Fibroblast of lung (primary cell): ENCODE measurements at regions not wholly inside any gene's neighbourhood (a gene's known extent, or its start where the extent isn't known, plus 50 kb on each side); places are given as distances from the start of the nearest gene placed in this dataset.

Experiments used
- DNase-seq, 2 donors: peaks; one replicate each; pipeline versions ENCODE4 v3.0.0 to v3.0.0-alpha.2; 2010; ENCODE audit warnings: low read depth in 2 of 2
- H2AFZ ChIP-seq: 2 replicates; pipeline ENCODE4 v1.5.1; 2012; ENCODE audit warnings: low read length, control low read depth, inconsistent platforms
- H3K27ac ChIP-seq: 2 replicates; pipeline ENCODE4 v1.5.1; 2011; ENCODE audit warnings: low read length, control low read depth; ENCODE audit not compliant: insufficient read depth
- H3K27me3 ChIP-seq: 2 replicates; pipeline ENCODE4 v1.5.1; 2011; ENCODE audit warnings: mild to moderate bottlenecking, low read length; ENCODE audit not compliant: control insufficient read depth, insufficient read depth
- H3K36me3 ChIP-seq: 2 replicates; pipeline ENCODE4 v1.5.1; 2011; ENCODE audit warnings: low read length; ENCODE audit not compliant: control insufficient read depth, insufficient read depth
- H3K4me1 ChIP-seq: 2 replicates; pipeline ENCODE4 v1.5.1; 2011; ENCODE audit warnings: low read length; ENCODE audit not compliant: control insufficient read depth, insufficient read depth; ENCODE audit errors: extremely low read depth
- H3K4me2 ChIP-seq: 2 replicates; pipeline ENCODE4 v1.5.1; 2011; ENCODE audit warnings: low read length, control low read depth; ENCODE audit not compliant: insufficient read depth; ENCODE audit errors: extremely low read depth
- H3K4me3 ChIP-seq, 4 experiments: fragments of 200-600 bp in 1 of 4; sonication (generic) in 1 of 4; replicated peaks in 1 of 4; 2 replicates each; pipeline ENCODE4 v1.5.1; 2011 to 2016; ENCODE audit warnings: low read length in 4 of 4, low read depth in 3 of 4, mild to moderate bottlenecking in 3 of 4, control low read depth in 2 of 4, inconsistent platforms in 1 of 4, mixed read lengths in 1 of 4; ENCODE audit not compliant: insufficient read depth in 1 of 4; ENCODE audit errors: control extremely low read depth in 1 of 4
- H3K79me2 ChIP-seq: 2 replicates; pipeline ENCODE4 v1.5.1; 2012; ENCODE audit warnings: mild to moderate bottlenecking, low read length, inconsistent platforms; ENCODE audit not compliant: control insufficient read depth, insufficient read depth
- H3K9ac ChIP-seq: 2 replicates; pipeline ENCODE4 v1.5.1; 2011; ENCODE audit warnings: mild to moderate bottlenecking, low read length, control low read depth; ENCODE audit not compliant: insufficient read depth
- H3K9me3 ChIP-seq: 2 replicates; pipeline ENCODE4 v1.5.1; 2012; ENCODE audit warnings: low read depth, low read length; ENCODE audit not compliant: control insufficient read depth, insufficient read depth
- H4K20me1 ChIP-seq: 2 replicates; pipeline ENCODE4 v1.5.1; 2011; ENCODE audit warnings: low read length; ENCODE audit not compliant: control insufficient read depth, insufficient read depth; ENCODE audit errors: extremely low read depth
- EZH2 ChIP-seq: IDR thresholded peaks from 2 replicates; pipeline ENCODE4 v1.5.1; 2012; ENCODE audit warnings: low read length, control low read depth, mild to moderate bottlenecking; ENCODE audit errors: missing control alignments
- TF ChIP-seq, protein P1 (sequence below), 2 donors: IDR thresholded peaks in 1 of 2; conservative IDR thresholded peaks in 1 of 2; 1 replicate in 1 of 2; 2 replicates in 1 of 2; pipeline ENCODE4 v1.5.1; 2011 to 2012; ENCODE audit warnings: low read length in 2 of 2, control low read depth in 1 of 2, inconsistent platforms in 1 of 2, low read depth in 1 of 2, mild to moderate bottlenecking in 1 of 2

DNA sequence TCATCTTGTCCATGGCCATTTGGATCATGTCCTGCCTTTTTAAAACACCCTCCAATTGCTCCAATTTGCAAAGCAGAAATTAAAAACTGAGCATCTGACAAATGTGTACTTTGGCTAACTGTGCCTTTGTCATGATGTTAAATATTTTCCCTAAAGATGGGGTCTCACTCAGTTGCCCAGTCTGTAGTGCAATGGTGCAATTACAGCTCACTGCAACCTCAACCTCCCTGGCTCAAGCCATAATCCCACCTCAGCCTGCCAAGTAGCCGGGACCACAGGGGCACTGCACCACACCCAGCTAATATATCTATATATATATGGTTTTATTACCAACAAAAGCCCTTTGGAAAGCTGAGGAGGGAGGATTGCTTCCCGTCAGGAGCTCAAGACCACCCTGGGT is 782.7 kb downstream of the UQCRFS1 start:
- no peak overlapping the region for H3K4me3 ChIP-seq
- H3K4me2 ChIP-seq, result no peak overlapping the region
- H4K20me1 ChIP-seq, result no peaks in the 10 kb centered on the region
- no peaks in the 10 kb centered on the region for H3K27me3 ChIP-seq
- H3K4me1 ChIP-seq, result no peaks in the 10 kb centered on the region
- no peak for TF ChIP-seq EZH2
- TF ChIP-seq, protein P1, sequence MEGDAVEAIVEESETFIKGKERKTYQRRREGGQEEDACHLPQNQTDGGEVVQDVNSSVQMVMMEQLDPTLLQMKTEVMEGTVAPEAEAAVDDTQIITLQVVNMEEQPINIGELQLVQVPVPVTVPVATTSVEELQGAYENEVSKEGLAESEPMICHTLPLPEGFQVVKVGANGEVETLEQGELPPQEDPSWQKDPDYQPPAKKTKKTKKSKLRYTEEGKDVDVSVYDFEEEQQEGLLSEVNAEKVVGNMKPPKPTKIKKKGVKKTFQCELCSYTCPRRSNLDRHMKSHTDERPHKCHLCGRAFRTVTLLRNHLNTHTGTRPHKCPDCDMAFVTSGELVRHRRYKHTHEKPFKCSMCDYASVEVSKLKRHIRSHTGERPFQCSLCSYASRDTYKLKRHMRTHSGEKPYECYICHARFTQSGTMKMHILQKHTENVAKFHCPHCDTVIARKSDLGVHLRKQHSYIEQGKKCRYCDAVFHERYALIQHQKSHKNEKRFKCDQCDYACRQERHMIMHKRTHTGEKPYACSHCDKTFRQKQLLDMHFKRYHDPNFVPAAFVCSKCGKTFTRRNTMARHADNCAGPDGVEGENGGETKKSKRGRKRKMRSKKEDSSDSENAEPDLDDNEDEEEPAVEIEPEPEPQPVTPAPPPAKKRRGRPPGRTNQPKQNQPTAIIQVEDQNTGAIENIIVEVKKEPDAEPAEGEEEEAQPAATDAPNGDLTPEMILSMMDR (conservative IDR thresholded peaks at IDR 0.05 in 1 of 2, IDR thresholded peaks at IDR 0.05 in 1 of 2; ENCODE audit: low read depth in 1 of 2, low read length in 2 of 2), result no peak
- H3K9ac ChIP-seq, result no peak overlapping the region
- H3K79me2 ChIP-seq, result no peaks in the 10 kb centered on the region
- H3K9me3 ChIP-seq, result no peaks in the 10 kb centered on the region
- no peak overlapping the region for H2AFZ ChIP-seq
- no peak for DNase-seq
- no peaks in the 10 kb centered on the region for H3K36me3 ChIP-seq
- H3K27ac ChIP-seq, result no peak overlapping the region

DNA sequence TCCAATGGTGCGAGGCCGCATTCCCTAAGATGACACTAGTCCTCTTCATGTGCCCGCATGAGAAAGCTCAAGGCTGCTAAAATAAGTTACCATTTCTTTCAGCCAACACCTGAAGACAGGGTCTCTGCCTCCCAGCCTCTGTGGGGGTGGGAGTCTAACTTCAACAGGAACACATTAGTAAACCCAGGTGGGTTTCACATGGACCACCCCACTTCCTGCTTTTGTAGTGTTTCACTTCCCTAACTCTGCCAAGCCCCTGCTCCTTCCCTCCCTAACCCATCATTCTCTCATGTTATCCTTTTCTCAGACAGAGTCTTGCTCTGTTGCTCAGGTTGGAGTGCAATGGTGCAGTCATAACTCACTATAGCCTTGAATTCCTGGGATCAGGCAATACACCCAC is 783.6 kb downstream of the UQCRFS1 start:
- H3K9ac ChIP-seq, result no peak overlapping the region
- no peaks in the 10 kb centered on the region for H3K79me2 ChIP-seq
- no peaks in the 10 kb centered on the region for H3K36me3 ChIP-seq
- H2AFZ ChIP-seq, result no peak overlapping the region
- no peak for DNase-seq
- TF ChIP-seq EZH2, result no peak
- TF ChIP-seq, protein P1 (conservative IDR thresholded peaks at IDR 0.05 in 1 of 2, IDR thresholded peaks at IDR 0.05 in 1 of 2; ENCODE audit: low read depth in 1 of 2, low read length in 2 of 2), result no peak
- H4K20me1 ChIP-seq, result no peaks in the 10 kb centered on the region
- no peaks in the 10 kb centered on the region for H3K27me3 ChIP-seq
- H3K4me1 ChIP-seq, result no peaks in the 10 kb centered on the region
- H3K4me3 ChIP-seq, result no peak overlapping the region
- H3K9me3 ChIP-seq, result no peaks in the 10 kb centered on the region
- H3K27ac ChIP-seq, result no peak overlapping the region
- H3K4me2 ChIP-seq, result no peak overlapping the region

DNA sequence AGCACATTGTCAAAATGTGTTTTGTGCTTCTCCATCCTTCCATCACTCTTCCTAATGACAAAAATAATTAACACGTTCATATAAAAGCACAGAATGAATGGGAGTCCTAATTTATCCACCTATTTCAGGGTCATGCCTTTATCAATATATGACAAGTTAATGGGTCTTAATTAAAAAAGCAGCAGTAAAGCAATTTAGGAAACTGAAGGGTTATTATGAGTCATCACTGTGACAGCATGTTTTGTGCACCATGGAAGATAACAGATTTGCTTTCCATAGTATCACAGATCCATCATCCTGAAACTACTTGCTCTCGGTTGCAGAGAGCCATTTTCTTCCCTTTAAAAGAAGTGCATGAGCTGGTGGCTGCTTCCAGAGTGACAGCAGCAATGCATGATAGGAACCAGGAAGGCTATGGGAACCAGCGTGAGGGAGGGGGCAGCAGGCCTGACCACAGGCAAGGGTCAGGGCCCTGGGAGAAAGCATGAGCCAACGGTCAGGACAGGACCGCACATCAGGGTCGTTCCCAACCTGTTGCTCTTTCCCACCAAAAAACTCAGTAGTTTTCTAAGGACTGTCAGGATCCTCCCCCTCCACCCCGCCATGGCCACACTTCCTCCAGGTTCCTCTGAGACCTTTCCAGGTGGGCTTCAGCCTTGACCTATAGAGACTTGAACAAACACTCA is 784.1 kb downstream of the UQCRFS1 start:
- Histone ChIP-seq H3K9ac (no peak overlapping the region), H3K4me3 (no peak overlapping the region), H3K9me3 (no peaks in the 10 kb centered on the region), H3K27ac (no peak overlapping the region), H2AFZ (no peak overlapping the region), H4K20me1 (no peaks in the 10 kb centered on the region), H3K27me3 (no peaks in the 10 kb centered on the region), H3K36me3 (no peaks in the 10 kb centered on the region), H3K4me1 (no peaks in the 10 kb centered on the region), H3K79me2 (no peaks in the 10 kb centered on the region), H3K4me2 (no peak overlapping the region)
- DNase-seq, result peak in 1 of 2 donors; percentile 31
- TF ChIP-seq EZH2, result no peak
- TF ChIP-seq, protein P1 (conservative IDR thresholded peaks at IDR 0.05 in 1 of 2, IDR thresholded peaks at IDR 0.05 in 1 of 2; ENCODE audit: low read depth in 1 of 2, low read length in 2 of 2), result no peak
